Skeletal muscle tissue (tissue), 3 donors: ENCODE measurements at regions not wholly inside any gene's neighbourhood (a gene's known extent, or its start where the extent isn't known, plus 50 kb on each side); places are given as distances from the start of the nearest gene placed in this dataset.

Experiments used
- H3K27ac ChIP-seq: one replicate; pipeline ENCODE4 v1.7.0; 2013; ENCODE audit warnings: mild to moderate bottlenecking, low read depth, low read length, inconsistent platforms
- H3K27me3 ChIP-seq, 3 donors: one replicate each; pipeline ENCODE4 v1.7.0; 2013; ENCODE audit warnings: low read length in 3 of 3; ENCODE audit not compliant: control insufficient read depth in 3 of 3, insufficient read depth in 3 of 3
- H3K36me3 ChIP-seq, 3 donors: one replicate each; pipeline ENCODE4 v1.7.0; 2013; ENCODE audit warnings: low read length in 3 of 3; ENCODE audit not compliant: control insufficient read depth in 3 of 3, insufficient read depth in 3 of 3
- H3K4me1 ChIP-seq, 3 donors: one replicate each; pipeline ENCODE4 v1.7.0; 2013; ENCODE audit warnings: low read length in 3 of 3, mild to moderate bottlenecking in 3 of 3; ENCODE audit not compliant: control insufficient read depth in 3 of 3, insufficient read depth in 3 of 3
- H3K4me3 ChIP-seq, 3 donors: one replicate each; pipeline ENCODE4 v1.7.0; 2013; ENCODE audit warnings: low read length in 3 of 3
- H3K9ac ChIP-seq, 3 donors: one replicate each; pipeline ENCODE4 v1.7.0; 2013; ENCODE audit warnings: low read length in 3 of 3, mild to moderate bottlenecking in 3 of 3, moderate library complexity in 2 of 3, low read depth in 1 of 3
- H3K9me3 ChIP-seq, 3 donors: one replicate each; pipeline ENCODE4 v1.7.0; 2013; ENCODE audit warnings: low read length in 3 of 3; ENCODE audit not compliant: control insufficient read depth in 3 of 3
- donor health status: Osteomylitis.

DNA sequence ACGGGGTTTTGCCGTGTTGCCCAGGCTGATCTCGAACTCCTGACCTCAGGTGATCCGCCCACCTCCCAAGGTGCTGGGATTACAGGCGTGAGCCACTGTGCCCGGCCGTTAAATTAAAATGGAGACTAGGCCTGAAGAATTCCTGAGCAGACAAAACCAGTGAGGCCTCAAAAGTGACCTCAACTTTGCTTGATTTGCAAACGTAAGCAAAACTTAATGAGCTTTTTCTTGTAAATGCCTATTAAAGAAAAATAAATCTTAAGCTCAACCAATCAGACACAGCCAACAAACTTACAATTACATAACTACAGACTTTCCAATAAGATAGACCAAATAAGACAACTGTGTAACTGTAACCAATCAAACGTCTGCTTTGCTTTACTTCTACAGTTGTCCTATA, 111.3 kb upstream of the SEMA6A start:
- H3K4me3 ChIP-seq, result no peak overlapping the region
- H3K4me1 ChIP-seq, result no peaks in the 10 kb centered on the region
- no peaks in the 10 kb centered on the region for H3K36me3 ChIP-seq
- no peak overlapping the region for H3K9ac ChIP-seq
- H3K9me3 ChIP-seq, result no peaks in the 10 kb centered on the region
- no peaks in the 10 kb centered on the region for H3K27me3 ChIP-seq
- H3K27ac ChIP-seq, result no peak overlapping the region

DNA sequence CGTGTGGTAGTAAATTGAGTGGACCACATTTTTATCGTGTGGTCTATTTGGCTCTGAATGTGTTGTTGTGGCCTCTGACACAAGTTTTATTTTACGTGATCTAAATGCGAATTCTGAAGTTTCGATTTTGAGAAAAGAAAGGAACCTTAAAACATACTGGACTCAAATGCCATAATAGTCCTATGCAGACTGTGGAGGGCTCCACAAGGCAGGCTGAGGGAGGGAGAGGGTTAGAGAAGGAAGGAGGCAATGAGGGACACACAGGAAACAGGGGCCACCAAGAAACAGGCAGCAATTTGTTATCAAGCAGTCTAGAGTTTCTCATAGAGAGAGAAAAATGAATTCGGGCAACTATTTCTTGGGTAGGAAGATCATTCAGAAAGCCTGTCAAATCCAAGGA, 110.4 kb upstream of the SEMA6A start:
- Histone ChIP-seq H3K9me3 (no peaks in the 10 kb centered on the region), H3K36me3 (no peaks in the 10 kb centered on the region), H3K4me3 (no peak overlapping the region), H3K27me3 (no peaks in the 10 kb centered on the region), H3K4me1 (no peaks in the 10 kb centered on the region), H3K27ac (no peak overlapping the region), H3K9ac (no peak overlapping the region)

DNA sequence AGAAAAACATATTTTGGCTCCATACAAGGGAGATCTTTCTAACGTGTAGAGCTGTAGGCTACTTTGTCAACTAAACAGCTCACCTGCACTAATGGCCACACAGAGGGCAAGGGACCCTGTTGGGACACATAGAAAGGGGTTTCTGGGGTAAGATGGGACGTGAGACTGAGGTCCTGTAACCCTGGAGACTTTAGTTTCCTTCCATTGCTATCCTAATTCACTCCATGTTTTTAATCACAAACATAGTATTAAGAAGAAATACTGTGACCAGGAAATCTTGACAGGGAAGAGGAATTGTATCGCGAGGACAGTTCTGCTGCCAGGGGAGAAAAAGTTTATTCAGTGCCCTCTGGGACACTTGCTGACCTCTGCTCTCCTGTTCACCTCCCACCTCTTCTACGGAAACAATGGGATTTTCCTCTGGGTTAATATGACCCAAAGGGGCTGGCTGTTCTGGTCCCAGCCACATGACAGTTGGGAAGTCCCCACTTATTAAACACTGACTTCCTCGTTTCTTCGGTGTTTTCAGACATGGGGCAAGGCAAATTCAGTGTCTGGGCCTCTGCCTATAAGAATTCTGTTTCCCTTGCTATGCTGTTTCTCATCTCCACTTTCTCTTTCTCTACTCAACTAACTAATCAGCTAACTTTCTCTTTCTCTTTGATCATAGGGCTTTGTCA, 106.9 kb upstream of the SEMA6A start:
- Histone ChIP-seq H3K9me3 (no peaks in the 10 kb centered on the region), H3K27me3 (no peaks in the 10 kb centered on the region), H3K36me3 (no peaks in the 10 kb centered on the region), H3K4me3 (no peak overlapping the region), H3K4me1 (no peaks in the 10 kb centered on the region), H3K27ac (no peak overlapping the region), H3K9ac (no peak overlapping the region)

DNA sequence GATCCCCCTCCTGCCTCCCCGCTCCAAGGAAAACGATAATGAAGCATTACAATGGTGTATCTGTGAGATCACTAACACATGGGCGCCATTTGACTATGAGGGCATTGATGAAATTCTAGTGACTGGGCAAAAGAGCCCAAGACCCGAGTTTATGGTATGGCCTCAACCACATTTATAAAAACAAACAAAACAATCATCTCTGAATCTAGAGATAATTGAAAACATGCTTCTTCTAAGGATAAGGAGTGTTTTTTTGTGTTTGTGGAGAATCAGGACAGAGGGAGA, 100.9 kb upstream of the SEMA6A start:
- Histone ChIP-seq H3K36me3 (no peaks in the 10 kb centered on the region), H3K9me3 (no peaks in the 10 kb centered on the region), H3K27ac (no peak overlapping the region), H3K27me3 (no peaks in the 10 kb centered on the region), H3K4me3 (no peak overlapping the region), H3K9ac (no peak overlapping the region), H3K4me1 (no peaks in the 10 kb centered on the region)

DNA sequence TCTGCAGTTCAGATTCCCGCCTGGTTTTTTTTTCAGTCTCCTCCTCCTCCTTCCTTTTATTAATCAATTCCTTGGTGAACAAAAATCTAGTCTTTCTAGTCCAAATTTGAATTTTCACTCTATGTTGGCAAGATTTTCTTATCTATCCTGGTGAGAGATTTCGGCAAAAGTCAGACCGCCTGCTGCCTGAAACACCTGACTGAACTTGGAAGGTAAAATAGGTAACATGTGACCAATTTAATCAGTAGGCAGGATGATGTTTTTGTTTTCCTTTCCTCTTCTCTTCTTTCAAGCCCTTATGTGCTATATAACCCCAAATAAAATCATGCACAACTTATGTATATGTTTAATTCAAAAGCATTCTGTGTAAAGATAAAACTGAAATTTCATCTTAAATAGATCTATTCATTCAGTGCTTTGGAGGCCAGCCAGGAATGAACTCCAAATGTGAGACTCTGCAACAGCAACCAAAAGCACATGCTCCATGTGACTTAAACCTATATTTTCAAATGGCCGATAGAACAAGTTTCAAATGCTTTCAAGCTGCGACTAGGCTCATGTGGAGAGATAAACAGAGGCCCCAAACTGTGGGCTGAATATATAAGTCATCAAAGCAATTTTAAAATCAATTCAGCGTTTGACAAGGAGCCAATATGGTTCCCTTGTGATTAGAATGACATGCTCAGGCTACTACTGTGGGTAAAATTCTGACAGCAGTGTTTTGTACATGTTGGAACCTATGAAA, 100.4 kb upstream of the SEMA6A start:
- H3K9me3 ChIP-seq, result no peaks in the 10 kb centered on the region
- no peaks in the 10 kb centered on the region for H3K27me3 ChIP-seq
- H3K36me3 ChIP-seq, result no peaks in the 10 kb centered on the region
- H3K4me3 ChIP-seq, result no peak overlapping the region
- H3K27ac ChIP-seq, result no peak overlapping the region
- H3K9ac ChIP-seq, result no peak overlapping the region
- H3K4me1 ChIP-seq, result no peaks in the 10 kb centered on the region

DNA sequence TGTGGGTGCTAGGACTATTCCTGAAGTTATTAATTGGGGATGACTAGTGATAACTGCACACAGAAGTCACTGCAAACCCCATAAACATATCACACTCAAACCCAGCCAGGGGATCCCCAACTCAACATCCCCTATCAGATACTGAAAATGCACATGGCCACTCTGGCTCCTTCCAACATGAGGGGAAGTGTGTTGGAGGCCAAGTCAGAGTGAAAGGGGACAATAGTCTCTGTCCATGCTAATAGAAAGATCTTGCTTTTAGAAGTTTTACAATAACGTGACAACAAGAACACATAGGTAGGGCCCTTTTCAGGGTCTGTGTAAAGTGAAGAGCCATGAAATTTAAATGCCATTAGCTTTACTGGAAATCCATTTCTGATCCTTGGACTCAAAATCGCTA, 98.8 kb upstream of the SEMA6A start:
- Histone ChIP-seq H3K27ac (no peak overlapping the region), H3K9ac (no peak overlapping the region), H3K27me3 (no peaks in the 10 kb centered on the region), H3K9me3 (no peaks in the 10 kb centered on the region), H3K4me3 (no peak overlapping the region), H3K36me3 (no peaks in the 10 kb centered on the region), H3K4me1 (no peaks in the 10 kb centered on the region)

DNA sequence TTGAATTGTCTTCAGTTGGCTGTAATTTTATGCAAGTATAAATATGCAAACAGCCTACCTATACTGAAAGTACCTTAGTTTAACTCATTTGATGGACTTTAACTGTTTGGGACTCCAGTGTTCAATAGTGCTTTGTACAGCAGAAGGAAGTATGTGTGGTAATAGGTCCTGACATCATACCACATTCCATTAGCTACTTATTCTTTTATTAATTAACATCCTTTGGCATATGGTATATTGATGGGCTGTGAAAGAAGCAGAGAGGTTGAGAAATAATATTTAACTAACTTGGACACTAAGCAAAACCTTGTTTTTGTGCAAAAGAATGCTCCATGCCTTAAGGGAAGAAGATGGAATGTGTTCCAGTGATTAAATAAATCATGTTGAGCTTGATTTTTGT, 97.6 kb upstream of the SEMA6A start:
- Histone ChIP-seq H3K9ac (no peak overlapping the region), H3K4me3 (no peak overlapping the region), H3K9me3 (no peaks in the 10 kb centered on the region), H3K27me3 (no peaks in the 10 kb centered on the region), H3K4me1 (no peaks in the 10 kb centered on the region), H3K36me3 (no peaks in the 10 kb centered on the region), H3K27ac (no peak overlapping the region)

DNA sequence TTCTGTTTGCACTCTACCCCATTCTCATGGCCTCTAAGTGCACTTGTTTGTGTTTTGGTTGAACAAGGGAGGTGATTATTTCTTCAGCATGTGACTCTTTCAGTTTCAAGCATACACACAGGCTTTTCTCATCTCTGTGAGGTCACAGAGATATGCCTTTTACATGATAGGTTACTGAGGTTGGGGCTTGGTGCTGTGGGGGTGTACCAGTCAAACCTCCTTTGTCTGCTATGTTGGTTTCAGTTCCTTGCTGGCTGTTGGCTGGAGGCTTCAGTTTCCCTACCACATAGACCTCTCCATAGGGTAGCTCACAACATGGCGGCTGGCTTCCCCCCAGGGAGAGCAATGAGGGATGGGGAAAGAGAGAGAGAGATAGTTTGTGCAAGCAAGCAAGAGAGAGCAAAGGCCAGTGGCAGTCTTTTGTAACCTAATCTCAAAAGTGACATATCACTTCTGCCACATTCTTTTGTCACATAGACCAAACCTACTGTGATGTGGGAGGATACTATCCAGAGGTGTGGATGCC, 96.7 kb upstream of the SEMA6A start:
- H3K4me1 ChIP-seq, result no peaks in the 10 kb centered on the region
- H3K36me3 ChIP-seq, result no peaks in the 10 kb centered on the region
- H3K9ac ChIP-seq, result no peak overlapping the region
- no peaks in the 10 kb centered on the region for H3K9me3 ChIP-seq
- H3K4me3 ChIP-seq, result no peak overlapping the region
- H3K27me3 ChIP-seq, result no peaks in the 10 kb centered on the region
- H3K27ac ChIP-seq, result no peak overlapping the region

DNA sequence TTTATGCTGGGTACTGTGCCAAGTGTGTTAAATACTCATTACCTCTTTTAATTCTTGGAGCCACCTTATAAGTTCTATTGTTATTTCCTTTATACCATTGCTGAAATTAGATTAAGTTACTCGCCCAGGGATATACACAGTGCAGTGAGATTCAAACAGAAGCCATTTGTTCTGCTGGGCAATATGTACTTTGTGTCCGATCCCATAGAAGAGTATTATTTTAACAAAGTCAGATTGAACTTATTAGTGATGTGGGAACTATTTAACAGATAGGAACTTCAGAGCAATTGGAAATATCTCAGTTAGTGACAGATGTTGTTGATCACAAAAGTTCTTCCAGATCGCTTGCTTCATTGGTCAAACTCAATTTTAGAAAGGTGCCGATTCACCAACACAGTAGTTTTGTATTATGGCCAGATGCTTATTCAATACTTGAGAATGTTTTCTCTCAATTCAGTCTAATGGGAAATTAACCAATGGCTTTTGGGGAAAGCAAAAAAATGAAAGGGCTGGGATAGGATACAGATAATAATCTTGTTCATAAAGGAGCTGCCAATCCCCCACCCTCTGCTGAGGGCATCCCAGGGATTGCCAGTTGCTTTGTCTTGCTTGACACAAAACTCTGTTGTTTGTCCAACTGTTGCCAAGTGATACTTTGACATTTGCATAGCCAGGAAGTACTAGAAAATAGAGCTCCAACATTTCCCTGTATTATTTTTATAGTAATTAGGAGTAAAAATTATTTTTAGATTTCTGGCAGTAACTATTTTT, 94.8 kb upstream of the SEMA6A start:
- no peaks in the 10 kb centered on the region for H3K9me3 ChIP-seq
- H3K9ac ChIP-seq, result no peak overlapping the region
- H3K36me3 ChIP-seq, result no peaks in the 10 kb centered on the region
- no peaks in the 10 kb centered on the region for H3K27me3 ChIP-seq
- H3K4me1 ChIP-seq, result no peaks in the 10 kb centered on the region
- no peak overlapping the region for H3K27ac ChIP-seq
- H3K4me3 ChIP-seq, result no peak overlapping the region

DNA sequence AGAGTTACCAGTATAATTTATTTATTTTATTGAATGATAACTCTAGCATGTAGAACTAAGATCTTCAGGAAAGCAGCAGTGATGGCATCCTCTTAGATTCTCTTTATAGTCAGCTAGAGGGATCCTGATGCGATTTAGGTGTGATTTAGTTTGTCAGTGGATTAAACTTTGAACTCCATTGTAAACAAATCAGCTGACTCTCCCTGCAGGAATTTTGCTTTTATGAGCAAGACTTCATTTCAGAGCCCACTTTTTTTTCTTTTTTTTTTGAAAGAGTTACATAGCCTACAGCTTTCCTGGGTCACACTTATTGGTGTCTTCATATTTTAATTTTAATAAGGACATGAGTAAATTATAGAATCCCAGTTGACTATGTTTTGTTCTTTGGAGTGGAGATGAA, 93.8 kb upstream of the SEMA6A start:
- Histone ChIP-seq H3K9ac (no peak overlapping the region), H3K36me3 (no peaks in the 10 kb centered on the region), H3K9me3 (no peaks in the 10 kb centered on the region), H3K4me3 (no peak overlapping the region), H3K27me3 (no peaks in the 10 kb centered on the region), H3K4me1 (no peaks in the 10 kb centered on the region), H3K27ac (no peak overlapping the region)
